Heart left ventricle (tissue), 16 donors: ENCODE measurements at regions not wholly inside any gene's neighbourhood (a gene's known extent, or its start where the extent isn't known, plus 50 kb on each side); places are given as distances from the start of the nearest gene placed in this dataset.

Experiments used
- ATAC-seq, 4 donors: fragments of 200-7000 bp; cut with Tn5 transposase; one replicate each; pipeline ENCODE4 v1.9.1; 2020 to 2022; ENCODE audit warnings: moderate library complexity in 4 of 4, mild to moderate bottlenecking in 3 of 4, moderate number of reproducible peaks in 1 of 4
- DNase-seq, 5 donors: peaks; one replicate each; pipeline ENCODE4 v3.0.0-alpha.2; 2020
- H3K27ac ChIP-seq, 12 donors: fragments of 200-600 bp; sonication (generic) in 4 of 12; one replicate each; pipeline versions ENCODE4 v1.5.0 to v1.8.0; 2016 to 2022; ENCODE audit warnings: mild to moderate bottlenecking in 2 of 12
- H3K27me3 ChIP-seq, 9 donors: fragments of 200-600 bp; sonication (generic) in 2 of 9; one replicate each; pipeline versions ENCODE4 v1.5.1 to v1.8.0; 2016 to 2022; ENCODE audit warnings: mild to moderate bottlenecking in 3 of 9
- H3K36me3 ChIP-seq, 9 donors: fragments of 200-600 bp; sonication (generic) in 2 of 9; one replicate each; pipeline versions ENCODE4 v1.5.0 to v1.8.0; 2018 to 2022; ENCODE audit warnings: mild to moderate bottlenecking in 2 of 9
- H3K4me1 ChIP-seq, 12 donors: fragments of 200-600 bp; sonication (generic) in 4 of 12; one replicate each; pipeline versions ENCODE4 v1.5.0 to v1.8.0; 2016 to 2022; ENCODE audit warnings: mild to moderate bottlenecking in 3 of 12
- H3K4me3 ChIP-seq, 12 donors: fragments of 200-600 bp; sonication (generic) in 4 of 12; one replicate each; pipeline versions ENCODE4 v1.5.0 to v1.8.0; 2017 to 2022; ENCODE audit warnings: mild to moderate bottlenecking in 9 of 12, moderate library complexity in 4 of 12
- H3K9me3 ChIP-seq, 12 donors: fragments of 200-600 bp; sonication (generic) in 4 of 12; one replicate each; pipeline versions ENCODE4 v1.5.0 to v1.8.0; 2016 to 2022; ENCODE audit warnings: mild to moderate bottlenecking in 1 of 12
- CTCF ChIP-seq, 12 donors: fragments of 200-600 bp; sonication (generic) in 4 of 12; IDR thresholded peaks; one replicate each; pipeline versions ENCODE4 v1.5.0 to v1.8.0; 2018 to 2022; ENCODE audit warnings: antibody characterized with exemption in 12 of 12, mild to moderate bottlenecking in 5 of 12
- POLR2A ChIP-seq, 2 donors: fragments of 450-650 bp; IDR thresholded peaks; one replicate each; pipeline ENCODE4 v1.6.1; 2017; ENCODE audit warnings: antibody characterized with exemption in 2 of 2, mild to moderate bottlenecking in 2 of 2, moderate library complexity in 2 of 2
- whole genome bisulfite sequencing, 4 donors: extraction: QIAGEN DNeasy Blood & Tissue Kit in 2 of 4; methylation state at CpG; one replicate each; pipeline versions ENCODE4 v1.1.5 to v1.1.7; 2013 to 2018; 5-methylcytosine and 5-hydroxymethylcytosine counted together
- intact Hi-C, 10 donors: fragments of 100-400 bp; cut with DNase I; formaldehyde crosslinking; loops; one replicate each; pipeline versions ENCODE4 v1.11.1 to v1.14.2; 2022
- donor health status: ischemic (EF 13 %, LVEDD 7.1; RV severe dilation, severe dysfunction).
- donor health status: healthy with polysubstance abuse.
- donor health status: DM: no; HTN: yes; CAD: no.
- donor health status: DM: no; HTN: no; CAD: no.
- donor health status: ischemic (EF 25% LVEDD 6.9; RV normal size, moderate dysfunction).
- donor health status: ischemic (EF 25% LVEDD 5.7; RV mildly dilated, moderate dysfunction).
- donor health status: healthy.
- donor health status: DM: yes; HTN: yes; CAD: no.
- donor health status: ischemic (EF 35%, LVEDD 5.7; RV mildly dilated, moderate dysfunction).
- donor health status: nonischemic (EF 11% LVEDD 7.7; RV severe dilation, severe dysfunction).
- donor health status: DM: yes; HTN: yes; CAD: no.
- donor health status: PGD.
- donor health status: ischemic (EF 29% LVEDD 5.4; RV normal size, mild dysfunction).
- donor health status: nonischemic (EF 23%, LVEDD 6.1; RV moderate dilation, normal function).

- Histone ChIP-seq H3K4me3 (no peak overlapping the region), H3K4me1 (no peaks in the 10 kb centered on the region), H3K27ac (no peak overlapping the region), H3K27me3 (no peaks in the 10 kb centered on the region), H3K36me3 (no peaks in the 10 kb centered on the region), H3K9me3 (no peaks in the 10 kb centered on the region)
- ATAC-seq (no peak), DNase-seq (no peak)
- intact Hi-C loops, result no loop called here
- TF ChIP-seq CTCF (IDR thresholded peaks at IDR 0.05) (no peak), POLR2A (IDR thresholded peaks at IDR 0.05) (no peak)
These were observed 406.3 kb upstream of the BCHE start for GRCh38 chr3:166243511-166243910.

DNA sequence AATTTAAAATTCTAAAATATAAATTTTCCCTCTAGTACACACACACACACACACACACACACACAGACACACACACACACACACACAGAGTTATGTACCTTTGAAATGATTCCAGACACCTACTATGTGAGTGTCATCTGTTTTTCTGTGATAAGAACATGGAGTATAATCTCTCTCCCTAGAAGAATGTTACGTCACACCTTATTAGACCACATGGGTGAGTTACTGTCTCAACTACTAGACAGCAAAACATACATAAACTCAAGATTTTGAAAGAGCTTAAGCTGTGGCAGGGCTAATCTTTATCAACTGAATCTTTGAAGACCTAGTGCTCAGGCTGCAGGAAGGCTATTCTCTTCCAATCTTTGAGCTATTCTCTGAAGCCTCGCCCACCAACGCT is 385.9 kb upstream of the BCHE start:
- TF ChIP-seq POLR2A (IDR thresholded peaks at IDR 0.05), result no peak
- no peak for TF ChIP-seq CTCF (IDR thresholded peaks at IDR 0.05)
- Histone ChIP-seq H3K4me1 (no peaks in the 10 kb centered on the region), H3K27ac (no peak overlapping the region), H3K27me3 (no peaks in the 10 kb centered on the region), H3K9me3 (peaks cover 0 to 8% (median 0%) of the 10 kb centered on the region in 12 donors), H3K4me3 (no peak overlapping the region), H3K36me3 (no peaks in the 10 kb centered on the region)
- WGBS, 4 donors, result 68 to 78% (median 73%) methylated on average over 3 of the region's 3 CpGs
- DNase-seq, result no peak
- intact Hi-C loops, result no loop called here
- no peak for ATAC-seq

DNA sequence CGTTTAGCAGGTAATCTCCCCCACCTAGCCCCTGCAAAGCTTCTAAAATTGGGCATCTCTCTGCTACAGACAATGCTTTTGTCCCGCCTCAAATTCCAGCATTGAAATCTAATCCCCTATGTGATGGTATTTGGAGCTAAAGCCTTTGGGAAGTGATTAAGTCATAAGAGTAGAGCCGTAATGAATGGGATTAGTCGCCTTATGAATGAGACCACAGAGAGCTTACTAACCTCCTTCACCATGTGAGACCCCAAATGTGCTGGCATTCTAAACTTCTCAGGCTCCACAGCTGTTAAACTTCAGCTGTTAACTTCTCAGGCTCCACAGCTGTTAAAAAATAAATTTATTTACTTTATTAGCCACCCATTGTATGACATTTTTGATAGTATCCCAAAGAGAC is 374.2 kb upstream of the BCHE start:
- no peak for TF ChIP-seq POLR2A (IDR thresholded peaks at IDR 0.05)
- TF ChIP-seq CTCF (IDR thresholded peaks at IDR 0.05), result no peak
- H3K27ac ChIP-seq, result no peak overlapping the region
- ATAC-seq (no peak), DNase-seq (no peak)
- no peaks in the 10 kb centered on the region for H3K4me1 ChIP-seq
- WGBS, 4 donors, result 74 to 85% (median 75%) methylated on average over 4 of the region's 4 CpGs
- no peaks in the 10 kb centered on the region for H3K27me3 ChIP-seq
- intact Hi-C loops, result no loop called here
- no peaks in the 10 kb centered on the region for H3K9me3 ChIP-seq
- H3K36me3 ChIP-seq, result no peaks in the 10 kb centered on the region
- H3K4me3 ChIP-seq, result no peak overlapping the region

DNA sequence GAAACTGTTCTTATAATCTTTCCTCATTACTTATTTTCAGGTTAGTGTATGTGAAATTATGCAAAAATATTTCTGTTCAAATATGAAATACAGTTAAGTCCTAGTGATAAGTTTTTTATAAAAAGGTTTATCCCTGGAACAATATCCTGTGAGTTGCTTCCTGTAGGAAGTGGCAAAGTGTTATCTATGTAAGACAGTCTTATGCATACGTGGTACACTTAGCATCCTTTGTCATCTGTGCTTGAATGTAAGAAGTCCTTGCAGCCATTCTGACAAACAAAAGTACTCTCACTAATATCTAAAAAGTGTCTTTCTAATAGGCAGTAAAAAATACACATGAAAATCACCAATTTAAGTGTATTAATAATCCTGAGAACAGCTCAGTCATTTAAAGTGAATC is 372.5 kb upstream of the BCHE start:
- TF ChIP-seq POLR2A (IDR thresholded peaks at IDR 0.05), result no peak
- TF ChIP-seq CTCF (IDR thresholded peaks at IDR 0.05), result no peak
- H3K36me3 ChIP-seq, result no peaks in the 10 kb centered on the region
- DNase-seq, result no peak
- no peaks in the 10 kb centered on the region for H3K9me3 ChIP-seq
- no peak overlapping the region for H3K4me3 ChIP-seq
- no peaks in the 10 kb centered on the region for H3K4me1 ChIP-seq
- H3K27me3 ChIP-seq, result no peaks in the 10 kb centered on the region
- H3K27ac ChIP-seq, result no peak overlapping the region
- ATAC-seq, result no peak
- WGBS, 4 donors, result 30 to 37% (median 33%) methylated on average over 1 of the region's 1 CpG
- intact Hi-C loops, result no loop called here
